Chondrocyte (in vitro differentiated cells): ENCODE measurements at regions not wholly inside any gene's neighbourhood (a gene's known extent, or its start where the extent isn't known, plus 50 kb on each side); places are given as distances from the start of the nearest gene placed in this dataset.

Experiments
- DNase-seq: peaks from one replicate; pipeline ENCODE4 v3.0.0; 2021; ENCODE audit warnings: mixed read lengths, low spot score
- H3K27ac Mint-ChIP-seq: one replicate; pipeline ENCODE4 v1.8.0; 2021; ENCODE audit warnings: mild to moderate bottlenecking, moderate library complexity, mixed read lengths; ENCODE audit not compliant: unreplicated experiment
- H3K27me3 Mint-ChIP-seq: 2 replicates; pipeline ENCODE4 v1.8.0; 2021; ENCODE audit warnings: low read depth, mixed read lengths
- H3K36me3 Mint-ChIP-seq: 2 replicates; pipeline ENCODE4 v1.8.0; 2021; ENCODE audit warnings: low read depth, mixed read lengths
- H3K4me1 Mint-ChIP-seq: 2 replicates; pipeline ENCODE4 v1.8.0; 2021; ENCODE audit warnings: low read depth, mild to moderate bottlenecking, mixed read lengths
- H3K4me3 Mint-ChIP-seq: one replicate; pipeline ENCODE4 v1.8.0; 2021; ENCODE audit warnings: mild to moderate bottlenecking, moderate library complexity, mixed read lengths; ENCODE audit not compliant: unreplicated experiment
- H3K9me3 Mint-ChIP-seq: 2 replicates; pipeline ENCODE4 v1.8.0; 2021; ENCODE audit warnings: low read depth, mixed read lengths
- TF ChIP-seq, protein P1 (sequence below): fragments of 200-600 bp; sonication (generic); IDR thresholded peaks from 2 replicates; pipeline ENCODE4 v1.5.0; 2021; ENCODE audit warnings: antibody characterized with exemption, mild to moderate bottlenecking, moderate library complexity

DNA sequence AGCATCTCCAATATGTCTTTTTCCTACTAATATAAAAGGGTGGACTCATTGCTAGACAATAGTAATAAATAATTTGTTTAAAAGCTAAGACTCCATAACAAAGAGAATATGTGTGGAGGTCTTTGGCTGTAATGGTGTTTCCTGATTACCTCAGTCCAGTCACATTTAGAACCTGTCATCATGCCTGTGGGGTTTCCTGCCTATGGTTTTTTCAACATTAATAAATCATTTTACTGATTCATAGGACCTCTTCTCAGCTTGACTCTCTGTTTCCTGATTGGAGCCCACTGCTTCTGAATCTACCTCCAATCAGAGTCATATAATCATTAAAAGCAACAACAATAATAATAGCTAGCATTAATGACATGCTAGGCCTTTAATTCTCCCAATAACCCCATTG lies 52.4 kb upstream of the GNAI1 start:
- no peaks in the 10 kb centered on the region for H3K27me3 Mint-ChIP-seq
- no peaks in the 10 kb centered on the region for H3K36me3 Mint-ChIP-seq
- H3K4me3 Mint-ChIP-seq, result no peak overlapping the region
- H3K4me1 Mint-ChIP-seq, result peaks cover 16% of the 10 kb centered on the region
- no peak overlapping the region for H3K27ac Mint-ChIP-seq
- no peaks in the 10 kb centered on the region for H3K9me3 Mint-ChIP-seq
- no peak for DNase-seq
- TF ChIP-seq, protein P1, sequence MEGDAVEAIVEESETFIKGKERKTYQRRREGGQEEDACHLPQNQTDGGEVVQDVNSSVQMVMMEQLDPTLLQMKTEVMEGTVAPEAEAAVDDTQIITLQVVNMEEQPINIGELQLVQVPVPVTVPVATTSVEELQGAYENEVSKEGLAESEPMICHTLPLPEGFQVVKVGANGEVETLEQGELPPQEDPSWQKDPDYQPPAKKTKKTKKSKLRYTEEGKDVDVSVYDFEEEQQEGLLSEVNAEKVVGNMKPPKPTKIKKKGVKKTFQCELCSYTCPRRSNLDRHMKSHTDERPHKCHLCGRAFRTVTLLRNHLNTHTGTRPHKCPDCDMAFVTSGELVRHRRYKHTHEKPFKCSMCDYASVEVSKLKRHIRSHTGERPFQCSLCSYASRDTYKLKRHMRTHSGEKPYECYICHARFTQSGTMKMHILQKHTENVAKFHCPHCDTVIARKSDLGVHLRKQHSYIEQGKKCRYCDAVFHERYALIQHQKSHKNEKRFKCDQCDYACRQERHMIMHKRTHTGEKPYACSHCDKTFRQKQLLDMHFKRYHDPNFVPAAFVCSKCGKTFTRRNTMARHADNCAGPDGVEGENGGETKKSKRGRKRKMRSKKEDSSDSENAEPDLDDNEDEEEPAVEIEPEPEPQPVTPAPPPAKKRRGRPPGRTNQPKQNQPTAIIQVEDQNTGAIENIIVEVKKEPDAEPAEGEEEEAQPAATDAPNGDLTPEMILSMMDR, result no peak

DNA sequence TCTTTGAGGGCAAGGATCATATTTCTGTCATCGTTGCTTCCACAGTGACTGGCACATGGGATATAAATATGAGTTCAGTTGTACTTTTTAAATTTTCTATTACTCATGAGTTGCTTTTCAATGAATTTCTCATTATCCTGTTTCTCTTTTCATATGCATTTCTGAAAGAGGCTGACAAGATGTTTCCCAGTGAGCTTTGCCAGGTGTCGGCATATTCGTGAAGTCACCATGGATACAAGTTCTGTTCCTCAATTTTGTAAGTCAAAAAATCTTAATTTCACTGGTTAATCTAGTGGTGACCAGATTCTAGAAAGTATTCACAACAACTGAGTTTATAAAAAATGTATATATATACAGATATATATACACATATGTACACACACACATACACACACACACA lies 55.7 kb upstream of the GNAI1 start:
- H3K4me1 Mint-ChIP-seq, result peaks cover 11% of the 10 kb centered on the region

DNA sequence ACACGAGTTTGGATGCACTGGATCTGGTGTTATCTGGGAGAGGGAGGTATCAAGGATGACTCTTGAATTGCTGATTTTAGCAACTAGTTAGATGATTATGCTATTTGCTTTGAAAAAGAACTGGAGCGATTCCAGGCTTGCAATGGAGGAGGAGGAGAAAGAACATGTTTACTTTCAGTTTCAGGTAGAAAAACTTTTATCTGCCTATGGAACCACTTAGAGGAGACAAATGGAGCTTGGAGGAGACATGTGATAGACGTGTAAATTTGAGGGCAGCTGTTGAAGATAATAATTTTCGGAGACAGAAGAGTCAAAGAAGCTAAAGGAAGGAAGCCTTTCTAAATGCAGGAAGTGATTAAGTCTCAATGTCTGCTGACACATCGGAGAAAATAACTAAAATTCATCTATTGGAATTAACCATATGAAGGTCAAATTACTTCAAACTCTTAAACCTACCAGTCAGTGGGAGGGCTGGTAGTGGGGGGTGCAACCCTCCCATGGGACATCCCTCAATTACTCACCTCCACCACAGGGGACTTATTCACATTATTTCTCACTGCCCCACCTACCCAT lies 56.4 kb upstream of the GNAI1 start:
- Mint-ChIP-seq H3K36me3 (no peaks in the 10 kb centered on the region), H3K27ac (no peak overlapping the region), H3K9me3 (peaks cover 2% of the 10 kb centered on the region), H3K4me1 (peaks cover 11% of the 10 kb centered on the region), H3K27me3 (no peaks in the 10 kb centered on the region), H3K4me3 (no peak overlapping the region)
- TF ChIP-seq, protein P1, result no peak
- DNase-seq, result no peak

More for the DNA sequence above, 55.7 kb upstream of the GNAI1 start:
- no peak overlapping the region for H3K27ac Mint-ChIP-seq
- H3K9me3 Mint-ChIP-seq, result no peaks in the 10 kb centered on the region
- H3K4me3 Mint-ChIP-seq, result no peak overlapping the region
- TF ChIP-seq, protein P1, result no peak
- no peak for DNase-seq
- no peaks in the 10 kb centered on the region for H3K27me3 Mint-ChIP-seq
- H3K36me3 Mint-ChIP-seq, result no peaks in the 10 kb centered on the region

DNA sequence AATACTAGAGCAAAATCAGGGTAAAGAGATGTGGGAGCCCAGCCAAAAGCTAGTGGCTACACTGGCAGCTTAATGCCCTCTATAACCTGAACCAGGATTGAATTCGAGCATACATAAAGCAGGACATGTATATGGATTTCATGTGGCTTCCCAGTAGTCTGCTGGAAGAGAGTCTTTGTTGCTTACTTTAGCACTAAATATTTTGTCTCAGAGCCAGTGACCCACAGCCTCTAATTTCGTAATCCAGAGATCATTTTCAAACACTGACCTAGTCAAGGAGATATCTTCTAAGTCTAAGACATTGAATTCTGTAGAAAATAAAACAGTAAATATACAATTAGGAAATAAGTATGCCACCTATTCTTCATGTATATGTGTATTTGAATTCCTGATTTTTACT lies 64.2 kb upstream of the GNAI1 start:
- H3K9me3 Mint-ChIP-seq, result peaks cover 12% of the 10 kb centered on the region
- TF ChIP-seq, protein P1, result no peak
- H3K4me3 Mint-ChIP-seq, result no peak overlapping the region
- peaks cover 6% of the 10 kb centered on the region for H3K4me1 Mint-ChIP-seq
- DNase-seq, result no peak
- H3K36me3 Mint-ChIP-seq, result peaks cover 1% of the 10 kb centered on the region
- no peaks in the 10 kb centered on the region for H3K27me3 Mint-ChIP-seq
- no peak overlapping the region for H3K27ac Mint-ChIP-seq

DNA sequence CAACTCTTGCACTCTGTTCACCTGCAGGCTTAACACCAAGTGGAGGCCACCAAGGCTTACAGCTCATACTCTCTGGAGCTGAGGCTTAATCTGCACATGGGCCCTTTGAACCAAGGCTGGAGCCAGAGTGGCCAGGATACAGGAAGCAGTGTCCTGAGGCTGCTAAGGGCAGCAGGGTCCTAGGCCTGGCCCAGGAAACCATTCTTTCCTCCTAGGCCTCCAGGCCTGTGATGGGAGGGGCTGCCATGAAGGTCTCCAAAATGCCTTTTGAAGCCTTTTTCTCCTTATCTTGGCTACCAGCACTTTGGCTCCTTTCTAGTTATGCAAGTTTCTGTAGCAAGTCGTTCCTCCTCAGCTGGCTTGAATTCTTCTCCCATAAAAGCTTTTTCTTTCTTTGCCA lies 68.0 kb upstream of the GNAI1 start:
- peaks cover 1% of the 10 kb centered on the region for H3K36me3 Mint-ChIP-seq
- TF ChIP-seq, protein P1, result no peak
- H3K27me3 Mint-ChIP-seq, result no peaks in the 10 kb centered on the region
- H3K4me1 Mint-ChIP-seq, result peaks cover 4% of the 10 kb centered on the region
- no peak overlapping the region for H3K4me3 Mint-ChIP-seq
- DNase-seq, result no peak
- no peak overlapping the region for H3K27ac Mint-ChIP-seq
- H3K9me3 Mint-ChIP-seq, result peaks cover 10% of the 10 kb centered on the region
